ENCODE measurements at regions not wholly inside any gene's neighbourhood (a gene's known extent, or its start where the extent isn't known, plus 50 kb on each side); places are given as distances from the start of the nearest gene placed in this dataset.

DNA sequence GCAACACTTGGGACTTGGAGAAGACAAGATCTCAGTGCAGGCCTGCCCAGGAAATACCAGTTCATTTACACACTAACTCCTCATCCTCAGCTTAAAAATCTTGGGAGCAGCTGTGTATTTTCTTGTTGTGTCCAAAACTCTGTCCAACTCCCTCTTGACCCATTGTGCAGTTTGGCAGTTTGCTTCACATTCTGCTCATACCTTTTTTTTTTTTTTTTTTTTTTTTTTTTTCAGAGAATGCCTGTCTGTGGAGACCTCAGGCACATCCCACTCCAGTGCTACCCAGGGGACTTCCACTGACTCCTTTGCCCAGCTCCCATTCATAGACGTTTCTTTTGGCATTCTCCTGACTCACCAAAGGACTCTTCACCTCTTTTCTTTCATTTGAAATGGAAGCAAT lies 265.8 kb upstream of the TCF21 start:
- TF ChIP-seq CTCF (IDR thresholded peaks at IDR 0.05): no peak
- TF ChIP-seq ZFX (IDR thresholded peaks at IDR 0.05; ENCODE audit: borderline replicate concordance): no peak
